Subcutaneous abdominal adipose tissue (tissue), 5 donors: ENCODE measurements at regions not wholly inside any gene's neighbourhood (a gene's known extent, or its start where the extent isn't known, plus 50 kb on each side); places are given as distances from the start of the nearest gene placed in this dataset.
"Not testable (repeated sequence)": the region's sequence is repeated elsewhere in the genome, so short reads cannot be mapped to it uniquely, and the experiment has no call there.

Source experiments
- H3K27ac ChIP-seq: one replicate; pipeline ENCODE4 v1.7.0; 2013; ENCODE audit warnings: low read depth, mild to moderate bottlenecking, inconsistent platforms, low read length, moderate library complexity
- H3K27me3 ChIP-seq, 5 donors: one replicate each; pipeline ENCODE4 v1.7.0; 2013; ENCODE audit warnings: low read length in 5 of 5, inconsistent platforms in 1 of 5; ENCODE audit not compliant: control insufficient read depth in 5 of 5, insufficient read depth in 4 of 5
- H3K36me3 ChIP-seq, 5 donors: one replicate each; pipeline ENCODE4 v1.7.0; 2013; ENCODE audit warnings: low read length in 5 of 5; ENCODE audit not compliant: control insufficient read depth in 5 of 5, insufficient read depth in 5 of 5
- H3K4me1 ChIP-seq, 5 donors: one replicate each; pipeline ENCODE4 v1.7.0; 2013; ENCODE audit warnings: low read length in 5 of 5, mild to moderate bottlenecking in 3 of 5, moderate library complexity in 1 of 5; ENCODE audit not compliant: control insufficient read depth in 5 of 5, insufficient read depth in 5 of 5
- H3K4me3 ChIP-seq, 5 donors: one replicate each; pipeline ENCODE4 v1.7.0; 2013; ENCODE audit warnings: low read length in 5 of 5, low read depth in 1 of 5
- H3K9ac ChIP-seq, 5 donors: one replicate each; pipeline ENCODE4 v1.7.0; 2013; ENCODE audit warnings: low read length in 5 of 5, mild to moderate bottlenecking in 4 of 5, moderate library complexity in 3 of 5
- H3K9me3 ChIP-seq, 5 donors: one replicate each; pipeline ENCODE4 v1.7.0; 2013; ENCODE audit warnings: low read length in 5 of 5; ENCODE audit not compliant: control insufficient read depth in 5 of 5
- donor health status: healthy.
- donor health status: healthy.
- donor health status: healthy.
- donor health status: healthy.
- donor health status: healthy.

- Histone ChIP-seq H3K9me3 (no peaks in the 10 kb centered on the region), H3K4me3 (no peak overlapping the region), H3K36me3 (no peaks in the 10 kb centered on the region), H3K4me1 (no peaks in the 10 kb centered on the region), H3K27me3 (peaks cover 11 to 41% (median 27%) of the 10 kb centered on the region in 5 donors), H3K27ac (no peak overlapping the region), H3K9ac (no peak overlapping the region)
These were observed 50.2 kb upstream of the FGF3 start for GRCh38 chr11:69869311-69869939.

DNA sequence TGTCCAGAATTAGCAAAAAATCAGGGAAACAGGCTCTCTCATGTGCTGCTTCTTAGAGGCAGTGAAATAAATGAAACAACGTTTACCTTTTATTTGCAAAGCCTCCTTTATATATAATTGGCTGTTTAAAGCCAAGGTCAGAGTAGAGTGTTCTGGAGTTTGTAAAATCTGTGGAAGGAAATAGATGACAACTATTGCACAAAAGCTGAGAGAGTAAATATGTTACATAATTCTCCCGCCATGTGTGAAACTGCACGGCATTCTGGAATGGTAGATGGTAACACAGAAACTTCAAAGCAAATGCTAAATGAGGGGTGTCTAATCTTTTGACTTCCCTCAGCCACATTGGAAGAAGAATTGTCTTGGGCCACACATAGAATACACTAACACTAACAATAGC lies 51.5 kb upstream of the FGF3 start:
- Histone ChIP-seq H3K4me3 (no peak overlapping the region), H3K9ac (no peak overlapping the region), H3K36me3 (no peaks in the 10 kb centered on the region), H3K27ac (no peak overlapping the region), H3K9me3 (no peaks in the 10 kb centered on the region), H3K4me1 (no peaks in the 10 kb centered on the region), H3K27me3 (peaks cover 11 to 34% (median 22%) of the 10 kb centered on the region in 5 donors)

DNA sequence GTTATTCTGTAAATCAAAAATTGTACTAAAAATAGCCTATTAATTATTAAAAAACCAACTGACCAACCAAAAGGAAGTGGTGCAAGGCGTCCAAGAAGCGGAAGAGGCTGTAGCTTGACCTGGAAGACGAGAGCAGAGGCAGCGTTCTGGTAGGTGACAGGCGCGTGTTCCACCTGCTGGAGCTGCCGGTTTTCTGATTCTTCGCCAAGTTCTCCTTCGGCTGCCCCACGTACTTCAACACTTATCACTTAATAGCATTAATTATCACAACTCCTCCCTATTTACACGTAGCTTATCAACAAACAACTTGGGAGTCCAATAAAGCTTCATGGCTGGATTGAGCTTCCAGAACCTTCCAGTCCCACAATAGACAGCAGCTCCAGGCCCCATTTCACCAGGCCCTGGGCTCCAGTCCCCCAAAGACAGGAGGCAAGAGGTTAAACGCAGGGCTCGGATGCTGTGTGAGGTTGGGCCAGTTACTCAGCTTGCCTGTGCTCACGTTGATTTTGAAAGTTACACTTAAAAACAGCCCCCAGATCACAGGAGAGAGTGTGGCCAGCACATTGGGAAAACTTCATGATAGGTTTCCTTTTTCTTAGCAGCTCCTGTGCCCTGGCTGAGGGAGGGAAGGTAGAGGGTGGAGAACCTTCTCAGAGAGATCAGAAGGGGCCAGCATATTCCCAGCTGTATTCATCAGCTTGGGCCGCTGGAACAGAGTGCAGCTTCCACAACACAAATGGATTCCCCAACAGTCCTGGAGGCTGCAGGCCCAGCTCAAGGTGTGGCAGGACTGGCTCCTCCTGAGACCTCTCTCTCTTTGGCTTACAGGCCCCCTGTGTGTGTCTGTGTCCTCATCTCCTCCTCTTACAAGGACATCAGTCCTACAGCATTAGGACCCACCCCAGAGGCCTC lies 54.2 kb upstream of the FGF3 start:
- no peak overlapping the region for H3K9ac ChIP-seq
- no peaks in the 10 kb centered on the region for H3K9me3 ChIP-seq
- H3K27me3 ChIP-seq, result peaks cover 6 to 15% (median 10%) of the 10 kb centered on the region in 5 donors
- no peak overlapping the region for H3K27ac ChIP-seq
- no peaks in the 10 kb centered on the region for H3K36me3 ChIP-seq
- no peak overlapping the region for H3K4me3 ChIP-seq
- H3K4me1 ChIP-seq, result no peaks in the 10 kb centered on the region

- Histone ChIP-seq H3K4me3 (no peak overlapping the region), H3K27ac (no peak overlapping the region), H3K9ac (no peak overlapping the region), H3K36me3 (no peaks in the 10 kb centered on the region), H3K27me3 (peaks cover 0 to 20% (median 7%) of the 10 kb centered on the region in 5 donors), H3K4me1 (no peaks in the 10 kb centered on the region), H3K9me3 (no peaks in the 10 kb centered on the region)
These were observed 55.2 kb upstream of the FGF3 start for GRCh38 chr11:69874178-69874983.

DNA sequence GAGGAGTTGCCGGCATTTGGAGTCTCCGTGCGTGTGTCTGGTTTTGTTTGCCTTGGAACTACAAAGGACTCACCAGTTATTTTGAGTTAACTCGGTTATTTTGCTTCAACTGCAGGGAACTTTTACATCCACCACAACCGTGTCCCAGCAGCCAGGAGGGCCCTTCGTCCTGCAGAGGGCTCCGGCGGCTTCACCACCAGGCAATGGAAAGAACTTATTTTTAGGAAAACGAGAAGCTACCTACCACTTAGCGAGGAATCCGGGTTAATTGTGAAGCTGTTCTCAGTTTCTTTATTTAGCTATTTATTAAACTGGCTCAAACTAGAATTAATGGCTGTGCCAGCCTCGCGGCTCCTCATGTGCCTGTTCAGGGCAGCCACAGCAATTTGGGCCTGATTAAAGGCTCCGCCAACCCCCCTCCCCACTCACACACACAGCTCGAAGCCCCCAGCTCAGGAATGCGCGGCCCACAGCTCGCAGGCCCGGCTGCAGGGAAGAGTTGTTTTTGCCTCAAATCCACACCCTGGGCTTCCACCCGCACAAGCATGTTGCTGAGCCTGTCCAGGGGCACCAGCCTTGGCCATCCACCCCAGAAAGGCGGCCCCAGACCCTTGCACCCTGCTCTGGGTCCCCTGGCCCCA lies 55.9 kb upstream of the FGF3 start:
- Histone ChIP-seq H3K4me3 (no peak overlapping the region), H3K27ac (no peak overlapping the region), H3K4me1 (no peaks in the 10 kb centered on the region), H3K27me3 (peaks cover 4 to 21% (median 8%) of the 10 kb centered on the region in 5 donors), H3K36me3 (no peaks in the 10 kb centered on the region), H3K9ac (no peak overlapping the region), H3K9me3 (no peaks in the 10 kb centered on the region)

GRCh38 chr11:69876013-69876412 lies 56.8 kb upstream of the FGF3 start:
- no peak overlapping the region for H3K9ac ChIP-seq
- H3K36me3 ChIP-seq, result no peaks in the 10 kb centered on the region
- no peaks in the 10 kb centered on the region for H3K4me1 ChIP-seq
- no peak overlapping the region for H3K27ac ChIP-seq
- H3K4me3 ChIP-seq, result no peak overlapping the region
- peaks cover 8 to 21% (median 15%) of the 10 kb centered on the region in 5 donors for H3K27me3 ChIP-seq
- no peaks in the 10 kb centered on the region for H3K9me3 ChIP-seq

DNA sequence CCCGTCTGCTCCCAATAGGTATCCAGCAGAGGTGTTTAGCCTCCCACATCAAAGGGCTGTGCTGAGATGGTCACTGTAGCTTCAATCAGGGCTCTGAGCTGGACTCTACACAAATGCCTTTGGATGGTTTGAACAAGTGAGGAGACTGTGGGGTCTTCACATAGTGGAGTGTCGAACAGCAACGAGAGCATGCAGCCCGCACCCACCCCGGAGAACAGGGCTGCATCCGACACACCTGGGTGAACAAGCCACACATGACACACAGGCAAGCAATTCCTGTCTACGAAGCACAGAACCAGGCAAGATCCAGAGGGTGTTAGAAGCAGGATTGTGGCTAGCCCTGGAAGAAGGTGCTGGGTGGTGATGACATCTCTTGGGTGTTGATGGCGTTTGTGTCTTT lies 58.0 kb upstream of the FGF3 start:
- no peaks in the 10 kb centered on the region for H3K36me3 ChIP-seq
- no peak overlapping the region for H3K27ac ChIP-seq
- no peaks in the 10 kb centered on the region for H3K4me1 ChIP-seq
- H3K4me3 ChIP-seq, result no peak overlapping the region
- peaks cover 12 to 29% (median 21%) of the 10 kb centered on the region in 5 donors for H3K27me3 ChIP-seq
- H3K9ac ChIP-seq, result no peak overlapping the region
- H3K9me3 ChIP-seq, result no peaks in the 10 kb centered on the region

GRCh38 chr11:69877704-69878103 lies 58.5 kb upstream of the FGF3 start:
- not testable (repeated sequence) for H3K36me3 ChIP-seq, H3K4me1 ChIP-seq, H3K4me3 ChIP-seq, H3K9me3 ChIP-seq, H3K9ac ChIP-seq, H3K27ac ChIP-seq
- peaks cover 12 to 32% (median 21%) of the 10 kb centered on the region in 5 donors for H3K27me3 ChIP-seq

- Histone ChIP-seq H3K36me3 (no peaks in the 10 kb centered on the region), H3K9me3 (no peaks in the 10 kb centered on the region), H3K4me3 (no peak overlapping the region), H3K27ac (no peak overlapping the region), H3K9ac (no peak overlapping the region), H3K4me1 (no peaks in the 10 kb centered on the region), H3K27me3 (peaks cover 12 to 35% (median 22%) of the 10 kb centered on the region in 5 donors)
These were observed 59.1 kb upstream of the FGF3 start for GRCh38 chr11:69878144-69878883.
